IMR-90 (cell line): ENCODE measurements at regions not wholly inside any gene's neighbourhood (a gene's known extent, or its start where the extent isn't known, plus 50 kb on each side); places are given as distances from the start of the nearest gene placed in this dataset.

Experiments
- ATAC-seq: fragments of 200-7000 bp; cut with Tn5 transposase; 2 replicates; pipeline ENCODE4 v1.9.1; 2020; ENCODE audit warnings: low read depth, mild to moderate bottlenecking, moderate library complexity
- BruUV-seq: library from RNA; stranded (reverse); fragments of 400-500 nt; replicated peaks from 2 replicates; lab custom pipeline; 2021; lab: Mats Ljungman, UMichigan
- CTCF ChIA-PET: fragments of 300-600 bp; formaldehyde crosslinking; extraction: SDS; loops from one replicate; lab custom pipeline; 2021; ENCODE audit warnings: antibody characterized with exemption; lab: Yijun Ruan, JAX
- POLR2A ChIA-PET: fragments of 300-600 bp; sonication (Branson Sonifier 250); formaldehyde crosslinking; loops from one replicate; lab custom pipeline; 2022; ENCODE audit warnings: antibody characterized with exemption; ENCODE audit not compliant: unreplicated experiment; lab: Charles Lee
- DNase-seq: peaks from one replicate; pipeline ENCODE4 v3.0.0; 2013
- H2AFZ ChIP-seq: replicated peaks from 2 replicates; pipeline ENCODE3; 2013; ENCODE audit warnings: low read length, mild to moderate bottlenecking; ENCODE audit not compliant: poor library complexity
- H2AK5ac ChIP-seq: 2 replicates; pipeline ENCODE4 v1.6.1; 2013; ENCODE audit warnings: low read depth, low read length, inconsistent platforms
- H2AK9ac ChIP-seq: replicated peaks from 2 replicates; pipeline ENCODE3; 2013; ENCODE audit warnings: mild to moderate bottlenecking, low read depth, low read length, moderate library complexity; ENCODE audit not compliant: poor library complexity
- H2BK120ac ChIP-seq: 2 replicates; pipeline ENCODE4 v1.6.1; 2013; ENCODE audit warnings: low read depth, low read length, inconsistent platforms
- H2BK15ac ChIP-seq: 3 replicates; pipeline ENCODE4 v1.6.1; 2013; ENCODE audit warnings: low read depth, low read length, inconsistent platforms
- H2BK20ac ChIP-seq: 2 replicates; pipeline ENCODE4 v1.6.1; 2013; ENCODE audit warnings: low read depth, mild to moderate bottlenecking, inconsistent platforms, low read length, moderate library complexity
- H2BK5ac ChIP-seq: 2 replicates; pipeline ENCODE4 v1.6.1; 2013; ENCODE audit warnings: mild to moderate bottlenecking, low read depth, low read length, inconsistent platforms; ENCODE audit not compliant: poor library complexity, severe bottlenecking
- H3K14ac ChIP-seq: replicated peaks from 2 replicates; pipeline ENCODE4 v1.6.1; 2013; ENCODE audit warnings: low read depth, low read length, inconsistent platforms
- H3K18ac ChIP-seq: 2 replicates; pipeline ENCODE4 v1.6.1; 2013; ENCODE audit warnings: low read depth, low read length, control low read depth
- H3K23ac ChIP-seq: 2 replicates; pipeline ENCODE4 v1.6.1; 2013; ENCODE audit warnings: low read depth, low read length, inconsistent platforms
- H3K27ac ChIP-seq: 2 replicates; pipeline ENCODE4 v1.5.1; 2013; ENCODE audit warnings: mild to moderate bottlenecking, control low read depth, low read length; ENCODE audit not compliant: insufficient read depth
- H3K27me3 ChIP-seq: 2 replicates; pipeline ENCODE4 v1.6.1; 2013; ENCODE audit warnings: low read length; ENCODE audit not compliant: control insufficient read depth, insufficient read depth
- H3K36me3 ChIP-seq: 2 replicates; pipeline ENCODE4 v1.6.1; 2013; ENCODE audit warnings: low read length, mixed read lengths; ENCODE audit not compliant: control insufficient read depth, insufficient read depth
- H3K4ac ChIP-seq: 2 replicates; pipeline ENCODE4 v1.6.1; 2013; ENCODE audit warnings: low read depth, low read length, inconsistent platforms
- H3K4me1 ChIP-seq: 2 replicates; pipeline ENCODE4 v1.6.1; 2013; ENCODE audit warnings: low read length, mixed read lengths; ENCODE audit not compliant: control insufficient read depth, insufficient read depth
- H3K4me2 ChIP-seq: 2 replicates; pipeline ENCODE4 v1.6.1; 2013; ENCODE audit warnings: low read depth, mild to moderate bottlenecking, control low read depth, low read length, moderate library complexity
- H3K4me3 ChIP-seq: 2 replicates; pipeline ENCODE4 v1.5.1; 2013; ENCODE audit warnings: low read depth, mild to moderate bottlenecking, control low read depth, low read length, moderate library complexity; ENCODE audit not compliant: insufficient read depth
- H3K56ac ChIP-seq: 2 replicates; pipeline ENCODE4 v1.6.1; 2013; ENCODE audit warnings: low read length, inconsistent platforms; ENCODE audit not compliant: insufficient read depth; ENCODE audit errors: extremely low read depth
- H3K79me1 ChIP-seq, 2 experiments: 2 replicates each; pipeline ENCODE4 v1.6.1; 2013; ENCODE audit warnings: low read length in 2 of 2, inconsistent platforms in 1 of 2, low read depth in 1 of 2
- H3K9ac ChIP-seq: 2 replicates; pipeline ENCODE4 v1.6.1; 2013; ENCODE audit warnings: low read depth, low read length, control low read depth
- H3K9me1 ChIP-seq: 2 replicates; pipeline ENCODE4 v1.6.1; 2013; ENCODE audit warnings: low read length, inconsistent platforms; ENCODE audit not compliant: insufficient read depth
- H3K9me3 ChIP-seq: 2 replicates; pipeline ENCODE4 v1.6.1; 2013; ENCODE audit warnings: low read length; ENCODE audit not compliant: control insufficient read depth, insufficient read depth
- H4K20me1 ChIP-seq: 2 replicates; pipeline ENCODE4 v1.6.1; 2013; ENCODE audit warnings: low read length, inconsistent platforms; ENCODE audit not compliant: insufficient read depth
- H4K5ac ChIP-seq: 2 replicates; pipeline ENCODE4 v1.6.1; 2013; ENCODE audit warnings: mild to moderate bottlenecking, low read depth, low read length, control low read depth
- H4K8ac ChIP-seq, 2 experiments: 2 replicates each; pipeline ENCODE4 v1.6.1; 2013; ENCODE audit warnings: low read depth in 2 of 2, low read length in 2 of 2, control low read depth in 1 of 2, inconsistent platforms in 1 of 2
- H4K91ac ChIP-seq: 2 replicates; pipeline ENCODE4 v1.6.1; 2013; ENCODE audit warnings: low read depth, low read length, inconsistent platforms; ENCODE audit not compliant: insufficient read depth
- FOS ChIP-seq: fragments of 150-350 bp; IDR thresholded peaks from 2 replicates; pipeline ENCODE4 v1.6.1; 2016; ENCODE audit warnings: low read depth, low read length
- WGBS, 2 experiments: methylation state at CpG; one replicate each; pipeline versions ENCODE4 v1.1.5 to v1.1.7; 2013; ENCODE audit warnings: missing lambda C conversion rate in 2 of 2; ENCODE audit not compliant: insufficient read length in 1 of 2; ENCODE audit errors: extremely low coverage in 2 of 2; 5-methylcytosine and 5-hydroxymethylcytosine counted together
- dilution Hi-C: fragments of 300-500 bp; cut with HindIII; formaldehyde crosslinking; loops from one replicate; pipeline ENCODE4 v1.14.3; 2018; ENCODE audit warnings: low sequenced_read_pairs; ENCODE audit not compliant: unreplicated experiment
- in situ Hi-C: fragments of 300-500 bp; cut with MboI; formaldehyde crosslinking; loops from 3 replicates; pipeline ENCODE4 v1.14.3; 2019; ENCODE audit warnings: low sequenced_read_pairs, inconsistent platforms, mixed read lengths
- intact Hi-C: fragments of 100-400 bp; cut with micrococcal nuclease; formaldehyde crosslinking; loops from 2 replicates; pipeline ENCODE4 v1.10.0; 2022

DNA sequence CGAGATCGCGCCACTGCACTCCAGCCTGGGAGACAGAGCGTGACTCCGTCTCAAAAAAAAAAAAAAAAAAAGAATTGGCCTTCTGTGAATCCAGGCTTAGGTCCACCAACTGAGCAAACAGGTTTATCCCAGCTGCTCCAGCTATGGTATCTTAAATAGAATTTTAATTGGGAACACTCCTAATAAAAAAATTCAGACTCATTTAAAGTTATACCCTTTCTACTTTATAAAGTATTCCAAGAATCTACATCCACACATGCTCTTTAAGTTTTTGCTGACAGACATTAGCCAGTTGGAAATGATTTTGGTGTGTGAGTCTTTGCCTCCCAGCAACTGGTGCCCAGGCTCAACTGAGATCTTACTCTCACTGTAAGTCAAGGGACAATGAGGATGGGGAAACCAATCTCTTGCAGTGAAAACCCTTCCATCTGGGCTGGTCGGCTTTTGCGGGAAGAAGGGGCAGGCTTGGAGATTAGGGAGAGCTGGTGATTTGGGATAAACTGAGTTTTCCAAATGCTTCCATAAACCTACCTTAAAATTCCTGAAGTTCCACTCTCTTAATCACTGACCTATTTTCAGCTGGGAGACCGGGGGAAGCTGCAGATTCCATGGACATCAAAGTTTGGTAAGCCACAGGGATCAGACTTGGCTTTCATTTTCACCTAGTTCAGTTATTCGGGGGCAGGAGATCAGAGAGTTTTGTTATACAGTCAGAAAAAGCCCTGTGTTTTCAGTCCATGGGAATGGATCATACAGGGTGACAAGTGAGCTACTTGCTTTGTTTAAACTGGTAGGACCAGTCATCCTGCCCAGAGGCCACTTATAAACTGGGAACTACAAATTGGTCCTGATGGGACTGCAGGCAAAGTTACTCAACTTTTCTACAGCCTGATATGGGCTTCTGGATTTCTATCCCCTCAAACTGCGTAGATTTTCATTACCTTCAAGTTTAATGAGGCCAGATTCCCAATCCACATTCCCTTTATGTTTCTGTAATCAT is 89.3 kb upstream of the ZNF746 start:
- Histone ChIP-seq H3K4me2 (no peak overlapping the region), H3K27ac (no peak overlapping the region), H3K4me1 (no peaks in the 10 kb centered on the region), H3K9me1 (0 out of 2 replicates have a peak, but pooled peaks cover 2% of the 10 kb centered on the region), H4K91ac (no peak overlapping the region), H3K4ac (no peak overlapping the region), H3K56ac (no peak overlapping the region), H3K9me3 (peaks cover 2% of the 10 kb centered on the region; the same call in 1 of the 2 replicates), H4K5ac (no peak overlapping the region), H3K18ac (no peak overlapping the region), H2BK5ac (no peak overlapping the region), H3K14ac (no peak overlapping the region), H2BK15ac (no peak overlapping the region), H3K9ac (no peak overlapping the region), H2BK20ac (no peak overlapping the region), H2AFZ (no peak overlapping the region), H2AK5ac (no peak overlapping the region), H2AK9ac (no peak overlapping the region), H3K4me3 (no peak overlapping the region), H3K36me3 (peaks cover 51% of the 10 kb centered on the region), H2BK120ac (no peak overlapping the region), H3K27me3 (no peaks in the 10 kb centered on the region), H3K79me1 (peaks cover 11 to 18% of the 10 kb centered on the region in 2 experiments; a peak in 3 of 4 replicates), H4K20me1 (no peaks in the 10 kb centered on the region), H3K23ac (no peak overlapping the region), H4K8ac (no peak overlapping the region)
- CTCF ChIA-PET = no interaction called here
- TF ChIP-seq FOS = no peak
- intact Hi-C loops (no loop called here), dilution Hi-C loops (no loop called here), in situ Hi-C loops (no loop called here)
- POLR2A ChIA-PET = no interaction called here
- BruUV-seq = no TSS peak
- ATAC-seq (no peak), DNase-seq (no peak)
- WGBS, 2 experiments = 100% methylated on average over 1 of the region's 10 CpGs; no CpG with 5 or more reads in 1 of the 2 experiments
